NOMO-1 (cell line): ENCODE measurements at regions not wholly inside any gene's neighbourhood (a gene's known extent, or its start where the extent isn't known, plus 50 kb on each side); places are given as distances from the start of the nearest gene placed in this dataset.

Source experiments
- DNase-seq, 2 experiments: peaks; one replicate each; lab custom pipeline; 2025; ENCODE audit not compliant: unreplicated experiment in 2 of 2; lab: John Stamatoyannopoulos, UW

GRCh38 chr5:125338440-125339174, 592.2 kb upstream of the ZNF608 start:
- DNase-seq: peak in 1 of 2 experiments; percentile 41

- DNase-seq: no peak
Measured at GRCh38 chr5:125341436-125341835, 595.0 kb upstream of the ZNF608 start.

DNA sequence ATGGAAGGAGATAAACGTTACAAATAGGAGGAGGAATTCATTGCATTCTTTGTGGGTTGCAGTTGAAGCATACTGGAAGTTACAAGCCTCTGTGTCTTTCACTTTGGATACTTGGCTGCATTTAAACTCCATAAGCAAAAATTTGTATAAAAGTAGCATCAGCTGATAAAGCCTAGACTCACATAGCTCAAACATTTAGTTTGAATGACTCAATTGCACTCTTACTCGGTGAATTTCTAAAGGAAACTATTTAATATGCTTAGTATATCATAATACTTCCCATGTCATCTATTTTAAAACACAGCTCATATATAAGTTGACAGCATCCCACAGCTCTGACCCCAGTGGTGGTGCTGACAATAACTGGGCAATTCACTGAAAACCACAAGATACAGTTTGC, 596.6 kb upstream of the ZNF608 start:
- no peak for DNase-seq

DNA sequence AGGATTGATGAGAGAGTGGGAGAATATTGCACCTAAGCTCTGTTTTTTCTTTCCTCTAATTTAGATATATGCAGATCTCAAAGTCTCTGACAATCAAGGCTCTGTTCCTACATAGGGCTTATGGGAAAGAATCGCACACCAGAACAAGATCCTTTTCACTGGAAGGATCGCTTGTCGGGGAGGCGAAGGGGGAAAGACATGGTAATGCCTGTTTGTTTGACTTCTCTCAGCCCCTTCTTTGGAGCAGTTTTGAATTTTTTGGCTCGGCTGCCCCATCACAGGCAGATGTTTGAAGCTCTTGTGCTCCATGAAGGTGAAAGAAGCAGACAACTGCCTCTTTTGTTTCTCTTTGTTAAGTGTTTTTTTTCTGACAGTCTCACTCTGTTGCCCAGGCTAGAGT, 599.9 kb upstream of the ZNF608 start:
- DNase-seq: no peak

DNA sequence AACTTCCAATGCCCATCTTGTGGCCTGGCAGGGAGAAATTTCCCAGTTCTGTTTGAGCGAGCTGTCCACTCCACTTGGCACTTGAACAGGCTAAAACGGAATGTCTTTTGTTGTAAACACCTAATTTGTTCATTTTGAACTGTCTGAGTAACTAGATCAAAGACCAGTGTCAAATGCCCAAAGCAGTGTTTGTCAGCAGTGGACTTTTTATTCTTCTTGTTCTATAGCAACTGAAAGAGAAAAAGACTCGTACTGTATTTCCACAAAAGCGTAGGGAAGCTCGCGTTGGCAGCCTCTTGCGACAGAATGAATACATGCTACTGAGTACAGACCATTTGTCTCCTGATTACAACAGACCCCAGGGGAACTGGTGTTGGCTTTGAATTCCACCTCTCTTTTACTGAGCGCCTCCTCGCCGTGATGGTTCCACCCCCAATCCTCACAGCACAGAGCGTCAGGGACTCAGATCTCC, 601.8 kb upstream of the ZNF608 start:
- peak; percentile 53 to 66 for DNase-seq

- DNase-seq: no peak
Measured at GRCh38 chr5:125348936-125349831, 602.7 kb upstream of the ZNF608 start.

- DNase-seq: no peak
Measured at GRCh38 chr5:125357660-125358059, 611.2 kb upstream of the ZNF608 start.

DNA sequence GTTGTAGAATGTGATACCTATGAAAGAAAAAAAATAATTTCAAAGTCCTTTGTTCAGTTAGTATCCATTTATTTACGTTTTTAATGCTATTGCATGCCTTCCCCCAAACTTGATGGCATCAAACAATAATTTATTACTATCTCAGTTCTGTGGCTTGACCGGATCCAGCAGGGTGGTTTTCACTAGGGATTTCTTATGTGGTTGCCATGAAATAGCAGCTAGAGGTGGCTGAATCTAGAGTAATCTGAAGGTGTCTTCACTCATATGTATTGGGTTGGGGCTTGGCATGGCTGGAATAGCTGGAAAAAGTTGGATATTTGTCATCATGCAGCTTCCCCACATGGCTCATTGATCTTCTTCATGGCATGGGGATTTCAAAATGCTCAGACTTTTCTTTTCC, 619.3 kb upstream of the ZNF608 start:
- DNase-seq: no peak

DNA sequence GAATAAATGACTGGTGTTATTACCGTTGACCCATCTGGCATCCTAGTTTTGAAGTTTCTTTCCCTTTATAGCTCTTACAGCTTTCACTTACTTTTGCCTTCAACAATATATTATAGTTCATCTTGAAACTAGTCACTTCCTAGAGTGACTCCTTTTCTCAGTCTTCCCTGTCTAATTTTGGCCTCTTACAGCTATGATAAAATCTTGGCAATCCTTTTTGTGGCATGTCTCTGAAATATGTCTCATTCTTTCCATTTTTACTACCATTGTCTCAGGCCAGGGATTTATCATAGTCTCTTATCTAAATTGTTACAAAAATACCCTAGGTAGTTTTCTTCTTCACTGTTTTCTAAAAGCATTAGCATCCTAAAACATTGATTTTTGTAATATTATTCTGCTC, 621.3 kb upstream of the ZNF608 start:
- no peak for DNase-seq

DNA sequence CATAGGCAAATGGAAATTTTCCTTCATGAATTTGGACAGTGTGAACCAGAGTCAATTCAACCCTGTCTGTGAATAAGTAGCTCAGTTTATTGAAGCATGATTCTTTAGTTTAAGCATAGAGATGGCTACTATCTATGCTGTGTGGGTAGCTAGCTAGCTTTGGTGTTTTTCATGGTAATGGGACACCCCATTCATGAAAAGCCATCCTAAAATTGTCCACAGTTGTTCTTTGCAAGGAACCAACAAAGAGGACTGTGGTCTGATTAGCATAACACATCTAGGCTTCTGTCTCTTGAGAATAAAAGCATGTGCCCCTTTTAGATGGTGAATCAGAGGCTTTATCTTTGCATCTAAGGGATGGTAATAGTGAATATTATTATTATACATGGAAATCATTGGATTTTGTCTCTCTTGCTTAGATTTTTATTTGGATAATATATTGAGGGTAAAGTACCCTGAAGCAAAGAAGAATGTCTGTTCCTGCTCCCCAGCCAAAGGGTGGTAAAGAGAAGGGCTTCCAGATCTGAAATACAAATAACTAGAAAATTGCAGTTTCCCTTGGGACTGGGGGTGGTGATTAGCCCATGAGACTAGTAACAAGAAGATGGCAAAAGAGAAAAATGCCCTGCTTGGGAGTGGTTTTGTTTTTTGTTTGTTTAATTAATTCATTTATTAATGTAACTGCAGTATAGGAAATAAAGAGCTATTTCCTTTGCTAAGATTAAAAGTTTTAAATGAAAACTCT, 624.2 kb upstream of the ZNF608 start:
- DNase-seq: no peak

- no peak for DNase-seq
Measured at GRCh38 chr5:125372694-125373631, 626.5 kb upstream of the ZNF608 start.

DNA sequence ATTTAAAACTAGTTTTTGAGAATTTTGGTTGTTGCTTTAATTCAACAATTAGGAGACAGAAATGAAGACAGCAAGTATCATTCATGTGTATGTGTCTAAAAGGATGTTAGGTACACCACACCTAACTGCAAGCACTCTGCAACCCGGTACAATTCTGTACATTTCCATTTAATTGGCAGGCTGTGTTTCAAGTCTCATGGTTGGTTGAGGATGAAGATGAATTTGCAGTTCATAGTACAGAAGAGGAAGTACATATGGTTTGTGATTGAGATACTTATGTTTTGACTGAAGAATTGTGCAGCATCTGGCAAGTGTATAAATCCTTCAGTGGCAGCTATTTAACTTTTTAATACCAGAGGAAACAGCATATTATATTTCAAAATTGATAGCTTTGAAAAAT, 628.7 kb upstream of the ZNF608 start:
- DNase-seq: peak in 1 of 2 experiments; percentile 47

- DNase-seq: peak in 1 of 2 experiments; percentile 4
Measured at GRCh38 chr5:125376059-125376641, 629.7 kb upstream of the ZNF608 start.

GRCh38 chr5:125377141-125377540, 630.7 kb upstream of the ZNF608 start:
- DNase-seq: no peak

DNA sequence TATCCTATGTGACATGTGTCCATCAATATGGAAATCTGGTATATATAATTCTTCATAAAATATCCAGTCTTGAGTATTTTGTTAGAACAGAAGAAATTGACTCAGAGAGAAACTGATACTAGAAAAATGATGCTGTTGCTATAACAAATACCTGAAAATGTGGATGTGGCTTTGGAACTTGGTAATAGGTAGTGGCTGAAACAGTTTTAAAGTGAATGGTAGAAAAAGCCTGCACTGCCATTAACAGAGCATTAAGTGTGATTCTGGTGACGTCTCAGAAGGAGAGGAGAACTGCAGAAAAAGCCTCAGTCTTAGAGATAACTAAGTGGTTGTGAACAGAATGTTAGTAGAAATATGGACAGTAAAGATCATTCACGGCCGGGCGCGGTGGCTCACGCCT, 634.9 kb upstream of the ZNF608 start:
- DNase-seq: no peak

DNA sequence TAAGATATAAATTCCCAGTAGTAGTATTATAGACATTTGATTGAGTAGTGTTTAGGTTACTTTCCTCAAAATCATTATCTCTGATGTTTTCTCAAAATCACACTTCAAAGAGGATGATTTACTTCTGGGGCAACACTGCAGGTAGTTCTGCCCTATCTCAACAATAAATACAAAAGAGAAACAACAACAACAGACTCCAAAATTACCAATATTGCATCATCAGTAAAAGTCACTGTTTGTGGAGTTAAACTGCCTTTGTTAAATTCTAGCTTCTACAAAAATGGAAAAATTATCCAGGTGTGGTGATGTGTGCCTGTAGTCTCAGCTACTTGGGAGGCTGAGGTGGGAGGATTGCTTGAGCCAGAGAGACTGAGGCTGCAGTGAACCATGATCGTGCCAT, 637.6 kb upstream of the ZNF608 start:
- DNase-seq: no peak

GRCh38 chr5:125390326-125390725, 643.9 kb upstream of the ZNF608 start:
- no peak for DNase-seq

GRCh38 chr5:125393221-125393815, 646.9 kb upstream of the ZNF608 start:
- DNase-seq: no peak

- DNase-seq: no peak
Measured at GRCh38 chr5:125394661-125395280, 648.3 kb upstream of the ZNF608 start.
